ENCODE measurements at regions not wholly inside any gene's neighbourhood (a gene's known extent, or its start where the extent isn't known, plus 50 kb on each side); places are given as distances from the start of the nearest gene placed in this dataset.

DNA sequence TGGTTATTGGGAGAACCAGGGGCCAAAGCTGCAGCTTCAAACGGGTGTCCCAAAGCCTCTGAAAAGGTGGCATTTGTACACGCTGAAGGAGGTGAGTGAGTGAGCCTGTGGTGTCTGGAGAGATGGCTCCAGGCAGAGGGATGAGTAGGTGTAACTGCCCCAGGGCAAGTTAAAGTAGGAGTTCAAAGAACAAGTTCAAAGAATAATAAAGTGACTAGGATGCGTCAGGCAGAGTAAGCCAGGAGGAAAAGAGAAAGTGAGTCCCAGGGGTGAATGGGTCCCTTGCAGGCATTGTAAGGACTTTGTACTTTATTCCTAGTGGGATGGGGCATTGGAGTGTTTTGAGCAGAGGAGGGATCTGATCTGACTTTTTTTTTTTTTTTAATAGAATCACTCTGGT lies 201.4 kb upstream of the PWP1 start:
- TF ChIP-seq, protein P1, sequence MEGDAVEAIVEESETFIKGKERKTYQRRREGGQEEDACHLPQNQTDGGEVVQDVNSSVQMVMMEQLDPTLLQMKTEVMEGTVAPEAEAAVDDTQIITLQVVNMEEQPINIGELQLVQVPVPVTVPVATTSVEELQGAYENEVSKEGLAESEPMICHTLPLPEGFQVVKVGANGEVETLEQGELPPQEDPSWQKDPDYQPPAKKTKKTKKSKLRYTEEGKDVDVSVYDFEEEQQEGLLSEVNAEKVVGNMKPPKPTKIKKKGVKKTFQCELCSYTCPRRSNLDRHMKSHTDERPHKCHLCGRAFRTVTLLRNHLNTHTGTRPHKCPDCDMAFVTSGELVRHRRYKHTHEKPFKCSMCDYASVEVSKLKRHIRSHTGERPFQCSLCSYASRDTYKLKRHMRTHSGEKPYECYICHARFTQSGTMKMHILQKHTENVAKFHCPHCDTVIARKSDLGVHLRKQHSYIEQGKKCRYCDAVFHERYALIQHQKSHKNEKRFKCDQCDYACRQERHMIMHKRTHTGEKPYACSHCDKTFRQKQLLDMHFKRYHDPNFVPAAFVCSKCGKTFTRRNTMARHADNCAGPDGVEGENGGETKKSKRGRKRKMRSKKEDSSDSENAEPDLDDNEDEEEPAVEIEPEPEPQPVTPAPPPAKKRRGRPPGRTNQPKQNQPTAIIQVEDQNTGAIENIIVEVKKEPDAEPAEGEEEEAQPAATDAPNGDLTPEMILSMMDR (IDR thresholded peaks at IDR 0.05) = no peak
- TF ChIP-seq POLR2AphosphoS5 (IDR thresholded peaks at IDR 0.05) (no peak), POLR2A (IDR thresholded peaks at IDR 0.05) (no peak)
